ENCODE measurements at regions not wholly inside any gene's neighbourhood (a gene's known extent, or its start where the extent isn't known, plus 50 kb on each side); places are given as distances from the start of the nearest gene placed in this dataset.

DNA sequence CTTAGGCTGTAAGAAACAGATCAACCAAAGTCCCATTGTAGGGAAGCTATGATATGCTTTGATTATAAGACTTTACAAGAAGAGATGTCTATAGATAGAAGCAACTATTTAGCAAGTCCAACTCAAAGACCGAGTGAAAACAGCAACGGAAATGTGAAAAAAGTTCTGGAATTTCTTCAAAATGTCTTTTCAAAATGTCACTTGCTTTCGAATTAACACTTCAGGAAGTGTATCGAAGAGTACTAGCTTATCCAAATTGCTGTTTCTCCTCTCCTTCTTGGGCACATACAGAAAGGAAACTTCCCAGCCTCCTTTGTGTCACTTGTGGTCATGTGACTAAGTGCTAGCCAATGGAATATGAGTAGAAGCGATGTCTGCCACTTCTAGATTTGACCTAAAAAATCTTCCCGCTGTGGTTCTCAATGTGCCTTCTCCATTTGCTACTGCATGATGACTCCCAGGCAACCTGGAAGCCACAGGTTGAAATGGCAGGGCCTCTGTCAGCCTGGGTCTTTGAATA is 89.9 kb downstream of the TSEN15 start:
- TF ChIP-seq ZSCAN23 (tag by site-specific recombination; IDR thresholded peaks at IDR 0.05), result no peak
- no peak for TF ChIP-seq REPIN1 (tag by site-specific recombination; IDR thresholded peaks at IDR 0.05; ENCODE audit: low read depth)
- no peak for TF ChIP-seq ZNF175 (tag by site-specific recombination; IDR thresholded peaks at IDR 0.05)
- TF ChIP-seq ZNF433 (tag by site-specific recombination; IDR thresholded peaks at IDR 0.05; ENCODE audit: low read depth), result no peak
- TF ChIP-seq ZNF426 (tag by site-specific recombination; IDR thresholded peaks at IDR 0.05), result no peak
- TF ChIP-seq ZNF560 (tag by site-specific recombination; IDR thresholded peaks at IDR 0.05; ENCODE audit: borderline replicate concordance), result no peak
- TF ChIP-seq ZEB2 (tag by site-specific recombination; IDR thresholded peaks at IDR 0.05), result no peak
- TF ChIP-seq ZNF549 (tag by site-specific recombination; IDR thresholded peaks at IDR 0.05), result no peak
- TF ChIP-seq ZNF626 (tag by site-specific recombination; IDR thresholded peaks at IDR 0.05), result no peak
- no peak for TF ChIP-seq SCRT2 (tag by site-specific recombination; IDR thresholded peaks at IDR 0.05)
- no peak for TF ChIP-seq ZNF501 (tag by site-specific recombination; IDR thresholded peaks at IDR 0.05)
- no peak for TF ChIP-seq BCL11A (tag by site-specific recombination; IDR thresholded peaks at IDR 0.05; ENCODE audit: low read depth)
- Histone ChIP-seq H3K36me3 (ENCODE audit: control insufficient read depth in 2 of 2, insufficient read depth in 1 of 2, low read length in 2 of 2) (no peaks in the 10 kb centered on the region), H3K4me1 (ENCODE audit: control insufficient read depth, insufficient read depth, low read length) (no peaks in the 10 kb centered on the region), H3K27ac (ENCODE audit: extremely low read depth, low read depth, low read length) (no peak overlapping the region), H3K9me3 (ENCODE audit: control insufficient read depth, insufficient read depth, low read depth, low read length) (no peaks in the 10 kb centered on the region; the same call in 1 of the 2 replicates), H3K4me3 (ENCODE audit: low read depth, low read length) (no peak overlapping the region)
- POLR2A ChIA-PET, result no interaction called here
- CTCF ChIA-PET, result interaction anchor here (0.7 kb wide), 1 partner anchor 102 kb away, joined by 3 read pairs; no protein-coding TSS in a partner anchor

DNA sequence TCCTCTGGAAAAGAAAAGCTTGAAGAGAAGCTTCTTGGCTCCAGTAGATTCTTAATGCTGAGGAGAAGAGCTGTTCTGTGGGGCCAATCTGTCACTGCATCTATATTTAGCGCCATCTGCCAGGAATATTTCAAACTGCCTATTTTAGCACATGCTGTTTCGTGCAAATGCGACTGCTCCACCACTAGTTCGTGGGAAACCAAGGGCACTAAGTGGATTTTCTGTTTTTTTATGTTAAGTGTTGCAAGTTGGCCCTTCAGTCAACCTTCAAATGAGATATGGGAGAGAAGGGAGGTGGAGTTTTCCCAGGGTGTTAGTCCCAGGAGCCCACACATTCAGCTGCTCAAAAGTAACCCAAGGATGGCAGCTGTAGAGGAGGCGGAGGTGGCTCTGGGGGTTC is 91.9 kb downstream of the TSEN15 start:
- no peaks in the 10 kb centered on the region for H3K4me1 ChIP-seq (ENCODE audit: control insufficient read depth, insufficient read depth, low read length)
- H3K27ac ChIP-seq (ENCODE audit: extremely low read depth, low read depth, low read length), result no peak overlapping the region
- H3K36me3 ChIP-seq (ENCODE audit: control insufficient read depth in 2 of 2, insufficient read depth in 1 of 2, low read length in 2 of 2), result no peaks in the 10 kb centered on the region
- ChIA-PET POLR2A (no interaction called here), CTCF (interaction anchor here (0.6 kb wide), 1 partner anchor 374 kb away, joined by 3 read pairs; no protein-coding TSS in a partner anchor)
- H3K9me3 ChIP-seq (ENCODE audit: control insufficient read depth, insufficient read depth, low read depth, low read length), result no peaks in the 10 kb centered on the region
- no peak for TF ChIP-seq ZNF37A (tag by site-specific recombination; IDR thresholded peaks at IDR 0.05)
- no peak for TF ChIP-seq ZNF24 (tag by site-specific recombination; IDR thresholded peaks at IDR 0.05)
- TF ChIP-seq, protein P1, sequence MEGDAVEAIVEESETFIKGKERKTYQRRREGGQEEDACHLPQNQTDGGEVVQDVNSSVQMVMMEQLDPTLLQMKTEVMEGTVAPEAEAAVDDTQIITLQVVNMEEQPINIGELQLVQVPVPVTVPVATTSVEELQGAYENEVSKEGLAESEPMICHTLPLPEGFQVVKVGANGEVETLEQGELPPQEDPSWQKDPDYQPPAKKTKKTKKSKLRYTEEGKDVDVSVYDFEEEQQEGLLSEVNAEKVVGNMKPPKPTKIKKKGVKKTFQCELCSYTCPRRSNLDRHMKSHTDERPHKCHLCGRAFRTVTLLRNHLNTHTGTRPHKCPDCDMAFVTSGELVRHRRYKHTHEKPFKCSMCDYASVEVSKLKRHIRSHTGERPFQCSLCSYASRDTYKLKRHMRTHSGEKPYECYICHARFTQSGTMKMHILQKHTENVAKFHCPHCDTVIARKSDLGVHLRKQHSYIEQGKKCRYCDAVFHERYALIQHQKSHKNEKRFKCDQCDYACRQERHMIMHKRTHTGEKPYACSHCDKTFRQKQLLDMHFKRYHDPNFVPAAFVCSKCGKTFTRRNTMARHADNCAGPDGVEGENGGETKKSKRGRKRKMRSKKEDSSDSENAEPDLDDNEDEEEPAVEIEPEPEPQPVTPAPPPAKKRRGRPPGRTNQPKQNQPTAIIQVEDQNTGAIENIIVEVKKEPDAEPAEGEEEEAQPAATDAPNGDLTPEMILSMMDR (tag by site-specific recombination; IDR thresholded peaks at IDR 0.05), result peak; percentile 25; the same call in 1 of the 2 replicates
- no peak for TF ChIP-seq HOXA7 (CRISPR knock-in tag; IDR thresholded peaks at IDR 0.05; ENCODE audit: borderline replicate concordance)
- no peak for TF ChIP-seq ZNF623 (tag by site-specific recombination; IDR thresholded peaks at IDR 0.05)
- no peak overlapping the region for H3K4me3 ChIP-seq (ENCODE audit: low read depth, low read length)

DNA sequence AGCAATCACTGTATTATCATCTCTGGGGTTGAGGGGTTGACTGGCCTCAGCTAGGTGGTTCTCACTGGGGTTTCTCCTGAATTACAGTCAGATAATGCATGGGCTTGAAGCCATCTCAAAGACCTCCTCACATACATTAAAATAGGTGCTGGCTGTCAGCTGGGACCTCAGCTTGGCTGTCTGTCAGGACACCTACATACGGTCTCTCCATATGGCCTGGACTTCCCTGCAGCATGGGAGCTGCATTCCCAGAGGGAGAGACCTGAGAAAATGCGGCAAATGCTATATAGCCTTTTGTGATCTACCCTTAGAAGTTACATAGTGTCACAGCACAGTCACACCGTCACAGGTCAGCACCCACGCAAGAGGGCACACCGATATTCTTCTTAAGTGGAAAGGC is 93.6 kb downstream of the TSEN15 start:
- no peaks in the 10 kb centered on the region for H3K36me3 ChIP-seq (ENCODE audit: control insufficient read depth in 2 of 2, insufficient read depth in 1 of 2, low read length in 2 of 2)
- TF ChIP-seq ZNF596 (tag by site-specific recombination; IDR thresholded peaks at IDR 0.05) (no peak), SETDB1 (IDR thresholded peaks at IDR 0.05; ENCODE audit: insufficient read length, low read length) (no peak), MEIS1 (CRISPR knock-in tag; IDR thresholded peaks at IDR 0.05; ENCODE audit: borderline replicate concordance) (no peak), ZSCAN16 (tag by site-specific recombination; IDR thresholded peaks at IDR 0.05) (no peak), ZNF776 (tag by site-specific recombination; IDR thresholded peaks at IDR 0.05; ENCODE audit: borderline replicate concordance) (no peak), GLI4 (tag by site-specific recombination; IDR thresholded peaks at IDR 0.05) (no peak), ZNF394 (tag by site-specific recombination; IDR thresholded peaks at IDR 0.05; ENCODE audit: borderline replicate concordance) (no peak), BCL11A (tag by site-specific recombination; IDR thresholded peaks at IDR 0.05; ENCODE audit: low read depth) (no peak), SP7 (tag by site-specific recombination; IDR thresholded peaks at IDR 0.05) (no peak)
- TF ChIP-seq, protein P2, sequence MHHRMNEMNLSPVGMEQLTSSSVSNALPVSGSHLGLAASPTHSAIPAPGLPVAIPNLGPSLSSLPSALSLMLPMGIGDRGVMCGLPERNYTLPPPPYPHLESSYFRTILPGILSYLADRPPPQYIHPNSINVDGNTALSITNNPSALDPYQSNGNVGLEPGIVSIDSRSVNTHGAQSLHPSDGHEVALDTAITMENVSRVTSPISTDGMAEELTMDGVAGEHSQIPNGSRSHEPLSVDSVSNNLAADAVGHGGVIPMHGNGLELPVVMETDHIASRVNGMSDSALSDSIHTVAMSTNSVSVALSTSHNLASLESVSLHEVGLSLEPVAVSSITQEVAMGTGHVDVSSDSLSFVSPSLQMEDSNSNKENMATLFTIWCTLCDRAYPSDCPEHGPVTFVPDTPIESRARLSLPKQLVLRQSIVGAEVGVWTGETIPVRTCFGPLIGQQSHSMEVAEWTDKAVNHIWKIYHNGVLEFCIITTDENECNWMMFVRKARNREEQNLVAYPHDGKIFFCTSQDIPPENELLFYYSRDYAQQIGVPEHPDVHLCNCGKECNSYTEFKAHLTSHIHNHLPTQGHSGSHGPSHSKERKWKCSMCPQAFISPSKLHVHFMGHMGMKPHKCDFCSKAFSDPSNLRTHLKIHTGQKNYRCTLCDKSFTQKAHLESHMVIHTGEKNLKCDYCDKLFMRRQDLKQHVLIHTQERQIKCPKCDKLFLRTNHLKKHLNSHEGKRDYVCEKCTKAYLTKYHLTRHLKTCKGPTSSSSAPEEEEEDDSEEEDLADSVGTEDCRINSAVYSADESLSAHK (tag by site-specific recombination; IDR thresholded peaks at IDR 0.05), result no peak
- TF ChIP-seq, protein P3, sequence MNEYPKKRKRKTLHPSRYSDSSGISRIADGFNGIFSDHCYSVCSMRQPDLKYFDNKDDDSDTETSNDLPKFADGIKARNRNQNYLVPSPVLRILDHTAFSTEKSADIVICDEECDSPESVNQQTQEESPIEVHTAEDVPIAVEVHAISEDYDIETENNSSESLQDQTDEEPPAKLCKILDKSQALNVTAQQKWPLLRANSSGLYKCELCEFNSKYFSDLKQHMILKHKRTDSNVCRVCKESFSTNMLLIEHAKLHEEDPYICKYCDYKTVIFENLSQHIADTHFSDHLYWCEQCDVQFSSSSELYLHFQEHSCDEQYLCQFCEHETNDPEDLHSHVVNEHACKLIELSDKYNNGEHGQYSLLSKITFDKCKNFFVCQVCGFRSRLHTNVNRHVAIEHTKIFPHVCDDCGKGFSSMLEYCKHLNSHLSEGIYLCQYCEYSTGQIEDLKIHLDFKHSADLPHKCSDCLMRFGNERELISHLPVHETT (tag by site-specific recombination; IDR thresholded peaks at IDR 0.05), result no peak

More for the DNA sequence above, 93.6 kb downstream of the TSEN15 start:
- Histone ChIP-seq H3K27ac (ENCODE audit: extremely low read depth, low read depth, low read length) (no peak overlapping the region), H3K9me3 (ENCODE audit: control insufficient read depth, insufficient read depth, low read depth, low read length) (no peaks in the 10 kb centered on the region), H3K4me3 (ENCODE audit: low read depth, low read length) (no peak overlapping the region), H3K4me1 (ENCODE audit: control insufficient read depth, insufficient read depth, low read length) (no peaks in the 10 kb centered on the region)
- ChIA-PET POLR2A (no interaction called here), CTCF (interaction anchor here (0.6 to 0.7 kb wide), 2 partner anchors 202 to 509 kb away, joined by 3 read pairs; partner anchors contain the start of gene ARPC5)
